GM12878 (cell line): ENCODE measurements at regions not wholly inside any gene's neighbourhood (a gene's known extent, or its start where the extent isn't known, plus 50 kb on each side); places are given as distances from the start of the nearest gene placed in this dataset.

Source experiments
- ATAC-seq: fragments of 200-7000 bp; cut with Tn5 transposase; 3 replicates; pipeline ENCODE4 v1.9.1; 2020; ENCODE audit warnings: mild to moderate bottlenecking, moderate library complexity
- BruUV-seq: library from RNA; stranded (reverse); fragments of 400-500 nt; replicated peaks from 2 replicates; lab custom pipeline; 2021; lab: Mats Ljungman, UMichigan
- CTCF ChIA-PET: fragments of 300-600 bp; sonication (Branson Sonifier 250); formaldehyde crosslinking; extraction: SDS; loops from one replicate; lab custom pipeline; 2021; ENCODE audit warnings: inconsistent platforms; lab: Yijun Ruan, JAX
- POLR2A ChIA-PET: fragments of 350-600 bp; formaldehyde crosslinking; extraction: SDS; loops from one replicate; lab custom pipeline; 2021; ENCODE audit warnings: inconsistent platforms; lab: Charles Lee
- RAD21 ChIA-PET: fragments of 300-600 bp; sonication (Branson Sonifier 250); formaldehyde crosslinking; loops from one replicate; lab custom pipeline; 2023; ENCODE audit warnings: antibody characterized with exemption; ENCODE audit not compliant: unreplicated experiment; lab: Charles Lee
- SMC1A ChIA-PET: fragments of 300-600 bp; sonication (Branson Sonifier 250); formaldehyde crosslinking; loops from one replicate; lab custom pipeline; 2023; ENCODE audit not compliant: unreplicated experiment, uncharacterized antibody; lab: Charles Lee
- DNase-seq: peaks from one replicate; pipeline ENCODE4 v3.0.0-alpha.2; 2011; ENCODE audit warnings: low read depth, low spot score
- FAIRE-seq: peaks from 3 replicates; lab custom pipeline; 2011; peaks lifted over from hg19 to GRCh38; lab: Jason Lieb, UNC
- H2AFZ ChIP-seq: 2 replicates; pipeline ENCODE4 v1.6.0; 2011; ENCODE audit warnings: low read depth, low read length, control low read depth; ENCODE audit not compliant: control insufficient read depth
- H3K27ac ChIP-seq: 2 replicates; pipeline ENCODE4 v1.5.1; 2011; ENCODE audit warnings: control low read depth; ENCODE audit not compliant: control insufficient read depth, insufficient read depth
- H3K27me3 ChIP-seq, 2 experiments: replicated peaks in 1 of 2; 2 replicates each; pipeline versions ENCODE4 v1.6.0 to v1.6.1; 2011; ENCODE audit warnings: low read length in 1 of 2; ENCODE audit not compliant: control insufficient read depth in 2 of 2, insufficient read depth in 2 of 2
- H3K36me3 ChIP-seq, 2 experiments: 2 replicates each; pipeline ENCODE4 v1.5.1; 2011; ENCODE audit warnings: low read length in 1 of 2; ENCODE audit not compliant: control insufficient read depth in 2 of 2, insufficient read depth in 2 of 2
- H3K4me1 ChIP-seq: 2 replicates; pipeline ENCODE4 v1.6.1; 2011; ENCODE audit warnings: mild to moderate bottlenecking, low read length, moderate library complexity, mixed read lengths; ENCODE audit not compliant: control insufficient read depth, insufficient read depth
- H3K4me2 ChIP-seq: 2 replicates; pipeline ENCODE4 v1.6.0; 2011; ENCODE audit warnings: control low read depth; ENCODE audit not compliant: control insufficient read depth, insufficient read depth
- H3K4me3 ChIP-seq: fragments of 200-600 bp; sonication (generic); 2 replicates; pipeline ENCODE4 v1.5.1; 2016
- H3K79me2 ChIP-seq: 2 replicates; pipeline ENCODE4 v1.6.0; 2011; ENCODE audit warnings: low read length; ENCODE audit not compliant: control insufficient read depth, insufficient read depth
- H3K9ac ChIP-seq: 2 replicates; pipeline ENCODE4 v1.8.0; 2011; ENCODE audit warnings: low read length, control low read depth, mixed read lengths; ENCODE audit not compliant: control insufficient read depth, insufficient read depth
- H3K9me3 ChIP-seq: replicated peaks from 3 replicates; pipeline ENCODE4 v1.5.1; 2011; ENCODE audit warnings: mild to moderate bottlenecking, low read length; ENCODE audit not compliant: control insufficient read depth, insufficient read depth
- H4K20me1 ChIP-seq: 2 replicates; pipeline ENCODE4 v1.6.0; 2011; ENCODE audit not compliant: control insufficient read depth, insufficient read depth
- BCL3 ChIP-seq: IDR thresholded peaks from 2 replicates; pipeline ENCODE4 v1.6.1; 2011; ENCODE audit warnings: borderline replicate concordance, low read depth, mild to moderate bottlenecking, moderate library complexity, low read length; ENCODE audit not compliant: insufficient read depth, poor library complexity, severe bottlenecking
- CTCF ChIP-seq, 3 experiments: IDR thresholded peaks in 2 of 3; conservative IDR thresholded peaks in 1 of 3; 2 replicates each; pipeline ENCODE4 v1.5.1; 2011; ENCODE audit warnings: low read depth in 3 of 3, low read length in 3 of 3, mild to moderate bottlenecking in 3 of 3, control low read depth in 2 of 3, moderate library complexity in 2 of 3, inconsistent platforms in 1 of 3, mixed read lengths in 1 of 3; ENCODE audit not compliant: control insufficient read depth in 2 of 3, insufficient read depth in 1 of 3; ENCODE audit errors: extremely low read depth in 1 of 3
- E2F8 ChIP-seq: fragments of 450-650 bp; IDR thresholded peaks from 2 replicates; pipeline ENCODE4 v1.6.1; 2018; ENCODE audit warnings: mild to moderate bottlenecking, low read depth, moderate library complexity; ENCODE audit not compliant: partially characterized antibody
- HDGF ChIP-seq: fragments of 450-650 bp; IDR thresholded peaks from 2 replicates; pipeline ENCODE4 v1.6.1; 2016; ENCODE audit warnings: antibody characterized with exemption
- MEF2B ChIP-seq: fragments of 450-650 bp; IDR thresholded peaks from 2 replicates; pipeline ENCODE4 v1.6.1; 2018; ENCODE audit warnings: mild to moderate bottlenecking, moderate library complexity; ENCODE audit not compliant: partially characterized antibody, poor library complexity, severe bottlenecking
- PML ChIP-seq: IDR thresholded peaks from 2 replicates; pipeline ENCODE4 v1.6.1; 2012; ENCODE audit warnings: low read length, inconsistent platforms
- RAD21 ChIP-seq: IDR thresholded peaks from 2 replicates; pipeline ENCODE4 v1.6.1; 2011; ENCODE audit warnings: mild to moderate bottlenecking, low read depth, low read length, moderate library complexity; ENCODE audit not compliant: insufficient read depth
- ZBTB11 ChIP-seq: fragments of 450-650 bp; formaldehyde crosslinking; IDR thresholded peaks from 2 replicates; pipeline ENCODE4 v1.5.0; 2022; ENCODE audit warnings: mild to moderate bottlenecking, missing genetic modification characterization
- ZNF207 ChIP-seq: fragments of 450-650 bp; IDR thresholded peaks from 2 replicates; pipeline ENCODE4 v1.6.1; 2014; ENCODE audit warnings: antibody characterized with exemption, mild to moderate bottlenecking, borderline replicate concordance
- WGBS: methylation state at CpG from one replicate; pipeline ENCODE4 v1.1.6; 2016; ENCODE audit warnings: low lambda C conversion rate; ENCODE audit not compliant: insufficient replicate concordance, insufficient coverage; ENCODE audit errors: missing lambda C conversion rate; 5-methylcytosine and 5-hydroxymethylcytosine counted together
- in situ Hi-C: fragments of 300-500 bp; cut with MboI; formaldehyde crosslinking; loops from 9 replicates; pipeline ENCODE4 v1.14.3; 2018; ENCODE audit warnings: mixed read lengths
- intact Hi-C: fragments of 100-400 bp; cut with micrococcal nuclease; formaldehyde crosslinking; loops from one replicate; pipeline ENCODE4 v1.14.2; 2022; ENCODE audit not compliant: unreplicated experiment

GRCh38 chr1:81714636-81715035 lies 86.1 kb upstream of the ADGRL2 start (continued):
- no peak for TF ChIP-seq E2F8

GRCh38 chr1:81712425-81712824 lies 88.3 kb upstream of the ADGRL2 start:
- Histone ChIP-seq H3K4me3 (no peak overlapping the region), H3K79me2 (no peaks in the 10 kb centered on the region), H3K9ac (no peak overlapping the region), H3K27me3 (no peaks in the 10 kb centered on the region; a peak in 1 of 4 replicates), H3K9me3 (no peaks in the 10 kb centered on the region), H3K36me3 (no peaks in the 10 kb centered on the region), H2AFZ (no peak overlapping the region), H4K20me1 (no peaks in the 10 kb centered on the region), H3K4me1 (no peaks in the 10 kb centered on the region), H3K27ac (no peak overlapping the region), H3K4me2 (no peak overlapping the region)
- ChIA-PET CTCF (no interaction called here), RAD21 (no interaction called here), POLR2A (no interaction called here), SMC1A (no interaction called here)
- WGBS = 67% methylated on average over 3 of the region's 3 CpGs
- FAIRE-seq (no peak), DNase-seq (no peak), ATAC-seq (no peak)
- no TSS peak for BruUV-seq
- in situ Hi-C loops = no loop called here
- intact Hi-C loops = no loop called here
- TF ChIP-seq BCL3 (no peak), ZNF207 (no peak), ZBTB11 (CRISPR knock-in tag) (no peak), CTCF (IDR thresholded peaks at IDR 0.05 in 2 of 3, conservative IDR thresholded peaks at IDR 0.05 in 1 of 3; ENCODE audit: control insufficient read depth in 2 of 3, extremely low read depth in 1 of 3, insufficient read depth in 1 of 3, low read depth in 3 of 3, low read length in 3 of 3) (no peak), PML (no peak), MEF2B (no peak), HDGF (no peak), RAD21 (no peak)
